Tibial artery (tissue), 4 donors: ENCODE measurements at regions not wholly inside any gene's neighbourhood (a gene's known extent, or its start where the extent isn't known, plus 50 kb on each side); places are given as distances from the start of the nearest gene placed in this dataset.

ENCODE experiments used
- DNase-seq, 2 donors: peaks; one replicate each; pipeline ENCODE4 v3.0.0-alpha.2; 2019
- H3K27ac ChIP-seq, 2 donors: fragments of 200-600 bp; sonication (generic) in 1 of 2; 1 replicate in 1 of 2; 2 replicates in 1 of 2; pipeline ENCODE4 v1.5.1; 2018 to 2019; ENCODE audit warnings: mild to moderate bottlenecking in 1 of 2
- H3K27me3 ChIP-seq, 2 donors: fragments of 200-600 bp; sonication (generic) in 1 of 2; one replicate each; pipeline versions ENCODE4 v1.5.1 to v1.6.0; 2016 to 2019
- H3K36me3 ChIP-seq, 3 donors: fragments of 200-600 bp; sonication (generic) in 2 of 3; one replicate each; pipeline ENCODE4 v1.5.1; 2016 to 2019; ENCODE audit warnings: mild to moderate bottlenecking in 2 of 3
- H3K4me1 ChIP-seq, 4 donors: fragments of 200-600 bp; sonication (generic) in 2 of 4; 1 replicate in 3 of 4; 2 replicates in 1 of 4; pipeline ENCODE4 v1.5.1; 2016 to 2019
- H3K4me3 ChIP-seq, 2 donors: fragments of 200-600 bp; sonication (generic) in 1 of 2; 1 replicate in 1 of 2; 2 replicates in 1 of 2; pipeline ENCODE4 v1.5.1; 2018 to 2019; ENCODE audit warnings: mild to moderate bottlenecking in 2 of 2
- H3K9me3 ChIP-seq, 3 donors: fragments of 200-600 bp; sonication (generic) in 1 of 3; one replicate each; pipeline ENCODE4 v1.5.1; 2016 to 2019
- intact Hi-C: fragments of 100-400 bp; cut with DNase I; formaldehyde crosslinking; loops from one replicate; pipeline ENCODE4 v1.15.0; 2023; ENCODE audit warnings: low total_unique reads
- TF ChIP-seq, protein P1 (sequence below), 2 experiments: fragments of 200-600 bp in 1 of 2; fragments of 450-650 bp in 1 of 2; IDR thresholded peaks; one replicate each; pipeline ENCODE4 v1.5.1; 2017 to 2019; ENCODE audit warnings: antibody characterized with exemption in 2 of 2, mild to moderate bottlenecking in 1 of 2, moderate library complexity in 1 of 2

DNA sequence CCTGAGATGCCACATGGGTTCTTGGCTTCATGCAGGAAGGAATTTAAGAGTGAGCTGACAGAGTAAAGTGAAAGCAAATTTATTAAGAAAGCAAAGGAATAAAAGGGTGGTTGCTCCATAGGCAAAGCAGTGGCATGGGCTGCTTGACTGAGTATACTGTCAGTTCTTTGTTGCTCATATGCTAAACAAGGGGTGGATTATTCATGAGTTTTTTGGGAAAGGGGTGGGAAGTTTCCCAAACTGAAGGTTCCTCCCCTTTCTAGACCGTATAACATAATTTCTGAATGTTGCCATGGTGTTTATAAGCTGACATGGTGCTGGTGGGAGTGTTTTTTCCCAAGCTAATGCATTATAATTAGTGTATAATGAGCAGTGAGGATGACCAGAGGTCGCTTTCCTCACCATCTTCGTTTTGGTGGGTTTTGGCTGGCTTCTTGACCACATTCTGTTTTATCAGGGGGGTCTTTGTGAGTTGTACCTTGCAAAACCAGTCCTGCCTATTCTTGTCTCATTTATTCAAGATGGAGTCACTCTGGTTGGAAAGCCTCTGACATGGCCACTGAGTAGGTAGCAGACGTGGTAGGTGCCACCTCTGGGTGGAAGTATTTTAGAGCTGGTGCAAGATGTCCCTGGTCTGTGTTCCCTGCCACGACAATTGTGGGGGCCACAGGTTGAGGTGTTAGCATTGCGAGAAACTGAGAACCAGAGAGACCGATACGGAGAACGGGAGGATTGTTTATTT is 107.5 kb upstream of the SDK1 start:
- Histone ChIP-seq H3K27ac (no peak overlapping the region), H3K36me3 (no peaks in the 10 kb centered on the region), H3K9me3 (peaks cover 0 to 5% (median 0%) of the 10 kb centered on the region in 3 donors), H3K4me3 (no peak overlapping the region), H3K27me3 (peaks cover 0 to 3% of the 10 kb centered on the region in 2 donors), H3K4me1 (no peaks in the 10 kb centered on the region)
- no peak for DNase-seq
- TF ChIP-seq, protein P1, sequence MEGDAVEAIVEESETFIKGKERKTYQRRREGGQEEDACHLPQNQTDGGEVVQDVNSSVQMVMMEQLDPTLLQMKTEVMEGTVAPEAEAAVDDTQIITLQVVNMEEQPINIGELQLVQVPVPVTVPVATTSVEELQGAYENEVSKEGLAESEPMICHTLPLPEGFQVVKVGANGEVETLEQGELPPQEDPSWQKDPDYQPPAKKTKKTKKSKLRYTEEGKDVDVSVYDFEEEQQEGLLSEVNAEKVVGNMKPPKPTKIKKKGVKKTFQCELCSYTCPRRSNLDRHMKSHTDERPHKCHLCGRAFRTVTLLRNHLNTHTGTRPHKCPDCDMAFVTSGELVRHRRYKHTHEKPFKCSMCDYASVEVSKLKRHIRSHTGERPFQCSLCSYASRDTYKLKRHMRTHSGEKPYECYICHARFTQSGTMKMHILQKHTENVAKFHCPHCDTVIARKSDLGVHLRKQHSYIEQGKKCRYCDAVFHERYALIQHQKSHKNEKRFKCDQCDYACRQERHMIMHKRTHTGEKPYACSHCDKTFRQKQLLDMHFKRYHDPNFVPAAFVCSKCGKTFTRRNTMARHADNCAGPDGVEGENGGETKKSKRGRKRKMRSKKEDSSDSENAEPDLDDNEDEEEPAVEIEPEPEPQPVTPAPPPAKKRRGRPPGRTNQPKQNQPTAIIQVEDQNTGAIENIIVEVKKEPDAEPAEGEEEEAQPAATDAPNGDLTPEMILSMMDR (IDR thresholded peaks at IDR 0.05), result no peak
- intact Hi-C loops, result no loop called here

DNA sequence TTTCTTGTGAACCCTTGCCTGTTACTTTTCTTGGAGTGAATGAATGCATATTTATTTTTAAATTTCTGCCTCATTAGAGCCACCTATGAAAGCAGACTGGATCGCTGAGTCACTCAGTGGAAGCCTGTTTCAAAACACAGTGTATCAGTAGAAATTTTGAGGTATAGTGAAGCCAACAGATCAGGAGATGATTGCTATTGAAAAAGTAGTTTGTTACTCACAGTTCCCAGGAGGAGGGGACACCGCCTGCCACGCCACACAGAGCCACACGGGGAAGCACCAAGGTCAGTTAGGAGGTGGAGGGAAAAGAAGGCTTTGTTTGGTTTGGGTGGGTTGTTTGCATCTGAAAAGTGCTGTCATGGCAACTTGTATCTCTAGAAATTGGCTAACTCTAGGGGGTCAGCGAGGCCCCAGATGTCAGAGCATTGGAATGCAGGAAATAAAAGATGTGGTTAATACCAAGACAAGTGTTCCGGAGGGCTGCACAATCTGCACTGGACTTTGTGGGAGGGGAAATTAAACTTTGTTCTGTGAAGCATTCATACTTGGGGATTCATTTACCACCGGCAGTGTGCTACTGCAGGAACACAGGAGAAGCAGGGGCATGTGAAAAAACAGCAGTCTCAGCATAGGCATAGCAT is 106.4 kb upstream of the SDK1 start:
- peaks cover 0 to 15% (median 6%) of the 10 kb centered on the region in 3 donors for H3K9me3 ChIP-seq
- H3K4me3 ChIP-seq, result no peak overlapping the region
- intact Hi-C loops, result no loop called here
- H3K27ac ChIP-seq, result no peak overlapping the region
- H3K27me3 ChIP-seq, result peaks cover 0 to 2% of the 10 kb centered on the region in 2 donors
- TF ChIP-seq, protein P1 (IDR thresholded peaks at IDR 0.05), result no peak
- H3K4me1 ChIP-seq, result no peaks in the 10 kb centered on the region
- no peak for DNase-seq
- H3K36me3 ChIP-seq, result no peaks in the 10 kb centered on the region

DNA sequence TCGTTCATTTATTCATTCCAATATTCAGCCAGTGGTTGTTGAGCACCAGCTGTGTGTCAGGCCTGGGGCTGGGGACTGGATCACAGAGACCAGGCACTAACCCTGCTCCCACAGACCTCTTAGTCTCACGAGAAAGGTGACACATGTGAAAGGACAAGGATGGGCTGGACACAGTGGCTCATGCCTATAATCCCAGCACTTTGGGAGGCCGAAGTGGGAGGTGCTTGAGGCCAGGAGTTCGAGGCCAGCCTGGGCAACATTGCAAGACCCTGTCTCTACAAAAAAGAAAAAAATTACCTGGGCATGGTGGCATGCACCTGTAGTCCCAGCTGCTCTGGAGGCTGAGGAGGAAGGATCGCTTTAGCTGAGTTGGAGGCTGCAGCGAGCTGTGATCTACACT is 105.9 kb upstream of the SDK1 start:
- H3K4me3 ChIP-seq, result no peak overlapping the region
- DNase-seq, result no peak
- intact Hi-C loops, result no loop called here
- no peaks in the 10 kb centered on the region for H3K27me3 ChIP-seq
- no peak overlapping the region for H3K27ac ChIP-seq
- no peaks in the 10 kb centered on the region for H3K36me3 ChIP-seq
- H3K4me1 ChIP-seq, result no peaks in the 10 kb centered on the region
- peaks cover 0 to 15% (median 6%) of the 10 kb centered on the region in 3 donors for H3K9me3 ChIP-seq
- TF ChIP-seq, protein P1 (IDR thresholded peaks at IDR 0.05), result no peak

DNA sequence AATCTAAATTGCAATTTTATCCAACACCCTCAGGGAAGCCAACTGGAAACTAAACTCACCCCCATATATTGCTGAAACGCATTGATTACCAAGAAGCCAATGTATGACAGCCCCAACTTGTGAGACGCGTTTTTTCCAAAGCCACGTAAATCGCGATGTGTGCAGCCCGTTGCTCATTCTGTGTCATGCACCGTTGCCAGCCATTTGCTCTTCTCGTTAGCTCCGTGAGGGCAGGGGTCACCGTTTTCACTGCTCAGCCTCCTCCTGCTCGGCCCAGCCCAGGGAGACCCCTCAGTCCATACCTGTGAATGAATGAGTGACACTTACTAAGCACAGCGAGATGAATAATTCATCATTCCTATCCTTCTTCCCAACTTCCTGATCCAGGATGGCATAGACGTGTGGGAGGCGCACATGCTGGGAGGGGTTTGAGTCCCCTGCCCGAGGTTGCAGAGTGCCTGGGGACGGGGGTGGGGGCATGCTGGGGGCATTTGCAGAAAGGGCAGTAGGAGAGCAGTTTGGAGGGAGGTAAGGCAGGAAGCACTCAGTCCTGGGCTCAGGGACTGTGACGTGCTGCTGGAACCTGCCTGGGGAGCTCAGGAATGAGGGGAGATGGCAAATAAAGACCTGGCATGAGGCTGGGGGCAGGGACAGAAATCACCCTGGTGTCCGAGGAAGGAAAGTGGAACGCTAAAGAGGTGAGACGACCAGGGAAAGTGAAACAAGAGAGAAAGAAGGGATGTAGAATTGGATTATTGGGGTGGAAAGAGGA is 104.2 kb upstream of the SDK1 start:
- no peaks in the 10 kb centered on the region for H3K36me3 ChIP-seq
- H3K27ac ChIP-seq, result no peak overlapping the region
- no peaks in the 10 kb centered on the region for H3K27me3 ChIP-seq
- intact Hi-C loops, result no loop called here
- H3K4me1 ChIP-seq, result no peaks in the 10 kb centered on the region
- peaks cover 0 to 15% (median 6%) of the 10 kb centered on the region in 3 donors for H3K9me3 ChIP-seq
- TF ChIP-seq, protein P1 (IDR thresholded peaks at IDR 0.05), result no peak
- H3K4me3 ChIP-seq, result no peak overlapping the region
- DNase-seq, result no peak

DNA sequence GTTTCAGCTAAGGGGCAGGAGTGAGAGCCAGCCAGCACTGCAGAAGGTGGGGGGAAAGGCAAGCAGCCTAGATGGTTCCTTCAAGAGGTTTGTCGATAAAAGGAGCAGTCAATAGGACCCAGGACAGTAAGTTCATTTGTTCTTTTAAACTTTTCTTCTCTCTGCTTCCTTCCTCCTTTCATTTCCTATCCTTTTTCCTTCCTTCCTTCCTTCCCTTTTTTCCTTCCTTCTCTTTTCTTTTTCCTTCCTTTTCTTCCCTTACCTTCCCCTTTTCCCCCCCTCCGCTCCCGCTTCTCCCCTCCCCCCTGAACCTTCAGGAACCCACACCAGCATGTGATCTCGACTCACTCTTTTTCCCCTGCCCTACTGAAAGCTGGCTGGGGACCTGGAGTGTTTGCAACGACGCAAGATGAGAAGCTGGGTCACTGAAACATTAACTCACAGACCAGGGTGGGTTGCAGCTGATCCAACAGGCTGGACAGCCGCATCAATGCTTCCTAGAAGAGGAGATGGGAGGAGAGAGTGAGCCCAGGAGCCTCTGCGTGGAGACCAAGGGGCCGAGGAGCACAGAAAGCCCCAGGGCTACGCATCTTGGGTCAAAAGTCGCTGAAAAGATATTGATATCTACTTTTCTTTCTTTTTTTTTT is 103.4 kb upstream of the SDK1 start:
- H3K36me3 ChIP-seq, result no peaks in the 10 kb centered on the region
- H3K4me1 ChIP-seq, result no peaks in the 10 kb centered on the region
- no peaks in the 10 kb centered on the region for H3K27me3 ChIP-seq
- TF ChIP-seq, protein P1 (IDR thresholded peaks at IDR 0.05), result no peak
- H3K9me3 ChIP-seq, result peaks cover 0 to 15% (median 6%) of the 10 kb centered on the region in 3 donors
- H3K27ac ChIP-seq, result no peak overlapping the region
- no peak overlapping the region for H3K4me3 ChIP-seq
- intact Hi-C loops, result no loop called here
- DNase-seq, result no peak
